LNCAP (cell line): ENCODE measurements at regions not wholly inside any gene's neighbourhood (a gene's known extent, or its start where the extent isn't known, plus 50 kb on each side); places are given as distances from the start of the nearest gene placed in this dataset.

Experiments
- TF ChIP-seq, protein P1 (sequence below): fragments of 450-650 bp; IDR thresholded peaks from 2 replicates; pipeline ENCODE4 v1.5.1; 2017; ENCODE audit warnings: mild to moderate bottlenecking

DNA sequence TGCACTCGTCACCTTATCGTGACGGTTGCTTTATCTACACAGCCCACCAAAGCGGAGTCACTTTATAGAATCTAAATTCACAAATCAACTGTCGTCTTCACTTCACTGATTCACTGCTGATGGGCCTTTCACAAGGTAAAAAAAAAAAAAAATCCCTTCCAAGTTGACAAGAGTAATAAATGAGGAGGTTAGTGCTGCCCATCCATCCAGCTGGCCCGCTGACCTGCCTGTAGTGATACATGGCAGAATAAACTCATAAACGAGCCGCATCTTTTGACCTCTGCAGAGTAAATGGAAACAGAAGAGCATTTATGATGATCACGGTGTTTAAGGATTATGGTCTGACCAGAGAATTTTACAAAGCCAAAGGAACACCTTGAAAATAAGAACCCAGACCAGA lies 227.3 kb upstream of the IRX5 start:
- TF ChIP-seq, protein P1, sequence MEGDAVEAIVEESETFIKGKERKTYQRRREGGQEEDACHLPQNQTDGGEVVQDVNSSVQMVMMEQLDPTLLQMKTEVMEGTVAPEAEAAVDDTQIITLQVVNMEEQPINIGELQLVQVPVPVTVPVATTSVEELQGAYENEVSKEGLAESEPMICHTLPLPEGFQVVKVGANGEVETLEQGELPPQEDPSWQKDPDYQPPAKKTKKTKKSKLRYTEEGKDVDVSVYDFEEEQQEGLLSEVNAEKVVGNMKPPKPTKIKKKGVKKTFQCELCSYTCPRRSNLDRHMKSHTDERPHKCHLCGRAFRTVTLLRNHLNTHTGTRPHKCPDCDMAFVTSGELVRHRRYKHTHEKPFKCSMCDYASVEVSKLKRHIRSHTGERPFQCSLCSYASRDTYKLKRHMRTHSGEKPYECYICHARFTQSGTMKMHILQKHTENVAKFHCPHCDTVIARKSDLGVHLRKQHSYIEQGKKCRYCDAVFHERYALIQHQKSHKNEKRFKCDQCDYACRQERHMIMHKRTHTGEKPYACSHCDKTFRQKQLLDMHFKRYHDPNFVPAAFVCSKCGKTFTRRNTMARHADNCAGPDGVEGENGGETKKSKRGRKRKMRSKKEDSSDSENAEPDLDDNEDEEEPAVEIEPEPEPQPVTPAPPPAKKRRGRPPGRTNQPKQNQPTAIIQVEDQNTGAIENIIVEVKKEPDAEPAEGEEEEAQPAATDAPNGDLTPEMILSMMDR: no peak

DNA sequence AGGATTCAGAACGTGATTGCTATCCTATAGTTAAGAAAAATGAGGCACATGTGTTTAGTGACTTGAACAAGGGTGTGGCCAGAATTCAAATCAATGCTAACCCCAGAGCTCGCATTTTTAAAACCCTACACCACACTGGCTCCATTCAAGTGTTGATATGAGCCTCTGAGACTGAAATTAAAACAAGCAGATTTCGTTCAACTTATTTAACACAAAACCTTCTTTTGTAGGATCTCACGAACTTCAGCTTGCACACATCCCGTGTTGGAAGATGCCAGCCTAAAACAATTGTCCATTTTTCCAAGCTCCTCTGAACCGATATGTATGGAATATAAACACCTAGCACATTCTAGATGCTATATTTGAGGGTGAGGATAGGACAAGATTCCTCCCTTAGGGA lies 231.0 kb upstream of the IRX5 start:
- TF ChIP-seq, protein P1: no peak

DNA sequence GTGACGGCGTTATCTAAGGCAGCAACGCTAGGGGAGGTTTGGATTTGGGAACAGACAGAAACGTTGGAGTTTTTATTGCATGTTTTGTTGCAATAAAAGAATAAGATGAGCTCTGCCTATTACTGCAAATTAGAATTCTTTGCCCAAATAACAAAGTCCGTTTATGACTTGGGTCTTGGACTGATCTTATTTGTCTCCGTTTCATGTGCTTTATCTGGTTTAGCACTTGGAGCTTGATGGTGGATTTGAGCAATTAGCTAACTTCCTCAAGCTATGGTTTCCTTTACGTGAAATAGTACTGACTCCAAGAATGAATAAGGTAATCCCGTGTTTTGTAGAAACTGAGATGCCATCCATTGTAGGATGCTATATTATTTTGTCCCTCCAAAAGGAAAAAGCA lies 233.0 kb upstream of the IRX5 start:
- TF ChIP-seq, protein P1: no peak

DNA sequence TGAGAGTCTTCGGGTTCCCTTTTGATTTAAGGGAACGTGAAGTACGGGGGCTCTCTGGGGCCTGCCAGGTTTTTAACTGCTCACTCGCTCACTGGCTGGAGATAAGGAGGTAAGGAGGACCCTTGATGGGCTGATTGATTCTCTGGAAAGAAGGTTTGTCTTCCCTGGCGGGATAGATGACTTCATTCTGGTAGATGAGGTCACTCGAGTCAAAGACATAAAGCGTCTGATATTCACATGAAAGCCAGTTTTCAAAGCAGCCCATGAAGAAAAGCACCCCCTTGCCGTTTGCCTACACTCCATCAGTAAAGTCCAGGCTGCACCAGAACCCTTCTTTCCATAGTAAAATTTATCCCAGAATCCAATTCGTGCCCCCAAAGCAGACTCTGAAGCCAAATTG lies 233.7 kb upstream of the IRX5 start:
- TF ChIP-seq, protein P1: no peak

DNA sequence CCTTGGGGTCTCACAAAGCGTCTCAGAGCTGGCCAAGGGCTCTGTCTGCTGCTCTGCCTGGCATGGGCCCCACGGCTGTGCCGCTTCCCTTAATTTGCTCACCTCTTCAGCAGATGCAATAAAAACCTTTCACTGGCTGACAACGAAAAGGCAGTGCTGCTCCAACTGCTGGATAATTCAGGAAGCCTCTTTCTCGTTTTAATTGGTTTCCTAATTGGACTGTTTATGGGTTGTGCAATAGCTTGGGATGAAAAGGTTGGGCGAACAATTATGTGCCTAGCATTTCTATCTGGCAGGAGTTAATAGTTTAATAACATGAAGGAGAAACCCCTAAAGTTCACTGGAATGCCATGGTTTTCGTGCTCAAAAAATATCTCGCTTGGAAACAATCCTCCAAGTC lies 234.1 kb upstream of the IRX5 start:
- TF ChIP-seq, protein P1: no peak

DNA sequence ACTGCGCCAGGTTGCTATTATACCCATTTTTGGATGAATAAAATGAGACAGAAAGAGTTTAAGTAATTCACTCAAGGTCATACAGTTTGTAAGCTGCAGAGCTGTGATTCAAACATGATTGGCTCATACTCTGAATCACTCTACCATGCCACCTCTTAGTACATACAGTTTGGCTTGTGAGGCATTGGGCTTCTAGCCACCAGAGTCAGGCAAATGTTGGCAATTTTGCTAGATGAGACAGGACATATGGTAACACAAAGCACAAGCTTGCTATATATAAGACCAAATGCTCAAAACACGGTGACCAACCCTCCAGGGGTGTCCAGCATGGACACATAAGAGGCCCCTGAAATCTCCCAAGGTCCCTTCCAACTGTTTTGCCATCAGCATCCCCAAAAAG lies 236.0 kb upstream of the IRX5 start:
- TF ChIP-seq, protein P1: no peak

DNA sequence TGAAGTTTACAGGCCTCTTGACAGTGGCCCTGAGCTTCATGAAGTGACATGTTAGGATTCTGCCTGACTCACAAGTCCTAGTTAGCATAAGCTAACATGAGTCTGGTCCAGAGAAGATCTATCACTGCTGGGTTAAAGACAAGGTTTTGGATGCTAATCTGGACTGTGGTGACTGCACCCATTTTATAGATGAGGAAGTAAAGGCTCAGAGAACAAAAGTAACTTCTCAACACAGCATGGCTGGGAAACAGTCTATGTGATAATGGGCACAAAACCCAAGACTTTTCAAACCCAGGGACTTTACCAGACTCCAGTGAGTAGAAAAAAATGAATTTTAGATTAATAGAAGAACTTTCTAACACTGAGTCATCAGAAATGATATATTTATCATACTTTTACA lies 236.8 kb upstream of the IRX5 start:
- TF ChIP-seq, protein P1: no peak

DNA sequence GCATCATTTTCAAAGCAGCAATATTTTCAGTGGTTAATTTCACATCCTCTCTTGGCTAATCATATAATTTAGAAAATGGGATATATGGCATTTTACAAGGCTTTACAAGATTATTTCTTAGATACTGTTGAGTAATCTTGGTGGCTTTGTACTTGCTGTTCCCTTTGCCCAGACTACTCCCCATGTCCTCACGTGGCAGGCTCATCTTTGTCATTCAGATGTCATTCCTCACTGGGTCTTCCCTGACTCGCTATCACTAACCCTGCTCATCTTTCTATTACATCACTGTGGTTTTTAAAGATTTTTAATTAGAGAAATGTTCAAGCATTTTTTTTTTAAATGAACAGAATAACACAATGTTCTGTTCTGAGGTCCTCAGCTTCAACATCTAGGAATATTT lies 240.0 kb upstream of the IRX5 start:
- TF ChIP-seq, protein P1: no peak
